SK-N-SH (cell line): ENCODE measurements at regions not wholly inside any gene's neighbourhood (a gene's known extent, or its start where the extent isn't known, plus 50 kb on each side); places are given as distances from the start of the nearest gene placed in this dataset.
"Not testable (repeated sequence)": the region's sequence is repeated elsewhere in the genome, so short reads cannot be mapped to it uniquely, and the experiment has no call there.

Experiments
- CTCF ChIA-PET: fragments of 300-600, 350-600 bp; formaldehyde crosslinking; extraction: SDS; loops from one replicate; lab custom pipeline; 2021; lab: Yijun Ruan, JAX
- POLR2A ChIA-PET: fragments of 350-600 bp; sonication (Branson Sonifier 250); formaldehyde crosslinking; extraction: SDS; loops from one replicate; lab custom pipeline; 2020; ENCODE audit warnings: antibody characterized with exemption, inconsistent platforms; lab: Yijun Ruan, JAX
- DNase-seq: peaks from one replicate; pipeline ENCODE4 v3.0.0; 2012
- H2AFZ ChIP-seq: fragments of 200-600 bp; sonication (generic); 2 replicates; pipeline ENCODE4 v1.8.1; 2016; ENCODE audit warnings: antibody characterized with exemption, mild to moderate bottlenecking, low read depth
- H3F3A ChIP-seq: fragments of 200-600 bp; sonication (generic); replicated peaks from 2 replicates; pipeline ENCODE3; 2016; ENCODE audit warnings: antibody characterized with exemption, mild to moderate bottlenecking; ENCODE audit not compliant: insufficient read depth
- H3K27ac ChIP-seq, 2 experiments: fragments of 200-500 bp in 1 of 2; fragments of 200-600 bp in 1 of 2; sonication (Bioruptor generic) in 1 of 2; sonication (generic), shearing (Covaris generic) in 1 of 2; 2 replicates each; pipeline versions ENCODE4 v1.5.1 to v1.6.1; 2014 to 2016; ENCODE audit warnings: low read depth in 2 of 2, inconsistent platforms in 1 of 2, low read length in 1 of 2, mild to moderate bottlenecking in 1 of 2, mixed read lengths in 1 of 2
- H3K27me3 ChIP-seq: fragments of 200-600 bp; sonication (generic), shearing (Covaris generic); 2 replicates; pipeline ENCODE4 v1.6.1; 2016; ENCODE audit warnings: mixed run types; ENCODE audit not compliant: insufficient read depth
- H3K36me3 ChIP-seq, 2 experiments: fragments of 200-500 bp in 1 of 2; fragments of 200-600 bp in 1 of 2; sonication (Bioruptor generic) in 1 of 2; sonication (generic) in 1 of 2; replicated peaks in 1 of 2; 2 replicates each; pipeline versions ENCODE3 to v1.5.1; 2014 to 2016; ENCODE audit warnings: low read length in 1 of 2, mild to moderate bottlenecking in 1 of 2; ENCODE audit not compliant: insufficient read depth in 2 of 2, control insufficient read depth in 1 of 2
- H3K4me1 ChIP-seq, 2 experiments: fragments of 200-500 bp in 1 of 2; fragments of 200-600 bp in 1 of 2; sonication (Bioruptor generic) in 1 of 2; sonication (generic), shearing (Covaris generic) in 1 of 2; 2 replicates each; pipeline versions ENCODE4 v1.5.1 to v1.6.1; 2014 to 2016; ENCODE audit warnings: low read depth in 1 of 2, low read length in 1 of 2, mixed run types in 1 of 2; ENCODE audit not compliant: insufficient read depth in 2 of 2, control insufficient read depth in 1 of 2
- H3K4me2 ChIP-seq: fragments of 200-600 bp; sonication (generic), shearing (Covaris generic); 2 replicates; pipeline ENCODE4 v1.6.1; 2017; ENCODE audit warnings: mixed run types
- H3K4me3 ChIP-seq, 2 experiments: fragments of 200-500 bp in 1 of 2; fragments of 200-600 bp in 1 of 2; sonication (Bioruptor generic) in 1 of 2; sonication (generic), shearing (Covaris generic) in 1 of 2; 2 replicates each; pipeline versions ENCODE4 v1.5.1 to v1.8.1; 2014 to 2016; ENCODE audit warnings: low read depth in 2 of 2, inconsistent platforms in 1 of 2, low read length in 1 of 2, mild to moderate bottlenecking in 1 of 2, mixed read lengths in 1 of 2, moderate library complexity in 1 of 2
- H3K79me2 ChIP-seq: fragments of 200-600 bp; sonication (generic); 2 replicates; pipeline ENCODE4 v1.8.1; 2017; ENCODE audit warnings: mild to moderate bottlenecking; ENCODE audit not compliant: insufficient read depth
- H3K9ac ChIP-seq: fragments of 200-600 bp; sonication (generic); 2 replicates; pipeline ENCODE4 v1.6.1; 2017; ENCODE audit warnings: mixed run types
- H3K9me2 ChIP-seq: fragments of 200-600 bp; sonication (generic); 2 replicates; pipeline ENCODE4 v1.6.1; 2017; ENCODE audit warnings: mixed run types
- H3K9me3 ChIP-seq: fragments of 200-600 bp; sonication (generic); 2 replicates; pipeline ENCODE4 v1.6.1; 2017; ENCODE audit warnings: mixed run types, mild to moderate bottlenecking, moderate library complexity
- H4K20me1 ChIP-seq: fragments of 200-600 bp; sonication (generic); 2 replicates; pipeline ENCODE4 v1.6.1; 2017; ENCODE audit warnings: mild to moderate bottlenecking, mixed run types; ENCODE audit not compliant: insufficient read depth
- CTCF ChIP-seq: fragments of 200-600 bp; sonication (generic); IDR thresholded peaks from 2 replicates; pipeline ENCODE4 v1.6.1; 2017; ENCODE audit warnings: antibody characterized with exemption, mild to moderate bottlenecking, moderate library complexity
- FOXM1 ChIP-seq: IDR thresholded peaks from 2 replicates; pipeline ENCODE4 v1.4.0; 2012; ENCODE audit warnings: low read depth, mild to moderate bottlenecking
- JUND ChIP-seq: IDR thresholded peaks from 2 replicates; pipeline ENCODE4 v1.4.0; 2012
- MAX ChIP-seq: IDR thresholded peaks from 2 replicates; pipeline ENCODE4 v1.4.0; 2012; ENCODE audit warnings: low read depth
- MEF2A ChIP-seq: IDR thresholded peaks from 2 replicates; pipeline ENCODE4 v1.4.0; 2012; ENCODE audit warnings: low read depth, borderline replicate concordance
- MXI1 ChIP-seq: IDR thresholded peaks from 2 replicates; pipeline ENCODE4 v1.6.1; 2012; ENCODE audit warnings: mild to moderate bottlenecking, low read depth, low read length, improper control_type of control experiment
- TCF12 ChIP-seq: IDR thresholded peaks from 2 replicates; pipeline ENCODE4 v1.4.0; 2012
- USF1 ChIP-seq: IDR thresholded peaks from 2 replicates; pipeline ENCODE4 v1.4.0; 2012; ENCODE audit warnings: low read depth, borderline replicate concordance
- YY1 ChIP-seq: IDR thresholded peaks from 2 replicates; pipeline ENCODE4 v1.4.0; 2012; ENCODE audit warnings: low read depth, mild to moderate bottlenecking
- WGBS: methylation state at CpG from one replicate; pipeline ENCODE4 v1.1.6; 2017; ENCODE audit warnings: low lambda C conversion rate; 5-methylcytosine and 5-hydroxymethylcytosine counted together

- no peak for TF ChIP-seq MEF2A
- TF ChIP-seq, all 33 proteins: peak for 0
Observed at GRCh38 chr2:114293355-114293754, 149.1 kb upstream of the DPP10 start (continued).

GRCh38 chr2:114294741-114295140 is 147.7 kb upstream of the DPP10 start:
- H3K4me2 ChIP-seq, result no peak overlapping the region
- no peaks in the 10 kb centered on the region for H3K9me3 ChIP-seq
- no peaks in the 10 kb centered on the region for H3K9me2 ChIP-seq
- no peak overlapping the region for H2AFZ ChIP-seq
- H4K20me1 ChIP-seq, result no peaks in the 10 kb centered on the region
- DNase-seq, result no peak
- CTCF ChIA-PET, result no interaction called here
- H3K27ac ChIP-seq, result no peak overlapping the region
- no peaks in the 10 kb centered on the region for H3K79me2 ChIP-seq
- no peak overlapping the region for H3K4me3 ChIP-seq
- 3% methylated on average over 4 of the region's 6 CpGs for WGBS
- no peaks in the 10 kb centered on the region for H3K36me3 ChIP-seq
- no peak overlapping the region for H3K9ac ChIP-seq
- TF ChIP-seq MXI1 (no peak), USF1 (no peak)
- TF ChIP-seq, all 33 proteins: peak for 0
- Histone ChIP-seq H3F3A (no peaks in the 10 kb centered on the region), H3K27me3 (no peaks in the 10 kb centered on the region), H3K4me1 (no peaks in the 10 kb centered on the region)
- POLR2A ChIA-PET, result no interaction called here

DNA sequence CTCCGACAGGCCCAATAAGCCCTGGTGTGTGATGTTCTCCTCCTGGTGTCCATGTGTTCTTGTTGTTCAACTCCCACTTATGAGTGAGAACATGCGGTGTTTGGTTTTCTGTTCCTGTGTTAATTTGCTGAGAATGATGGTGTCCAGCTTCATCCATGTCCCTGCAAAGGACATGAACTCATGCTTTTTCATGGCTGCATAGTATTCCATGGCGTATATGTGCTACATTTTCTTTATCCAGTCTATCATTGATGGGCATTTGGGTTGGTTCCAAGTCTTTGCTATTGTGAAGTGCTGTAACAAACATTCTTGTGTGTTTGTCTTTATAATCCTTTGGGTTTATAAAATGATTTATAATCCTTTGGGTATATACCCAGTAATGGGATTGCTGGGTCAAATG is 142.1 kb upstream of the DPP10 start:
- H3K27ac ChIP-seq, result not testable (repeated sequence)

GRCh38 chr2:114316532-114317300 is 125.7 kb upstream of the DPP10 start:
- no peak overlapping the region for H3K4me2 ChIP-seq
- no peaks in the 10 kb centered on the region for H3F3A ChIP-seq
- H3K27ac ChIP-seq, result no peak overlapping the region
- POLR2A ChIA-PET, result no interaction called here
- no peak for TF ChIP-seq MEF2A
- no peak for TF ChIP-seq CTCF
- TF ChIP-seq FOXM1, result no peak
- TF ChIP-seq JUND, result no peak
- TF ChIP-seq TCF12, result no peak
- no peak for TF ChIP-seq MAX
- TF ChIP-seq YY1, result no peak
- H3K9me2 ChIP-seq, result no peaks in the 10 kb centered on the region
- no peak overlapping the region for H3K9ac ChIP-seq
- no peaks in the 10 kb centered on the region for H3K36me3 ChIP-seq
- no peaks in the 10 kb centered on the region for H3K9me3 ChIP-seq
- no peak overlapping the region for H3K4me3 ChIP-seq
- no peaks in the 10 kb centered on the region for H3K4me1 ChIP-seq
- no peak for DNase-seq
- no peaks in the 10 kb centered on the region for H3K27me3 ChIP-seq
- 3% methylated on average over 2 of the region's 2 CpGs for WGBS
- H3K79me2 ChIP-seq, result no peaks in the 10 kb centered on the region
- no peak overlapping the region for H2AFZ ChIP-seq
- no peaks in the 10 kb centered on the region for H4K20me1 ChIP-seq
- CTCF ChIA-PET, result no interaction called here

More for the DNA sequence above, 142.1 kb upstream of the DPP10 start:
- H2AFZ ChIP-seq, H3K4me1 ChIP-seq, H3K27me3 ChIP-seq, H3K9ac ChIP-seq, H3K4me2 ChIP-seq, DNase-seq, H3K4me3 ChIP-seq, H3K9me2 ChIP-seq, H4K20me1 ChIP-seq, H3K9me3 ChIP-seq, CTCF ChIA-PET, H3F3A ChIP-seq, H3K36me3 ChIP-seq, POLR2A ChIA-PET, H3K79me2 ChIP-seq: not testable (repeated sequence)
- WGBS, result 44% methylated on average over 3 of the region's 3 CpGs
